ENCODE measurements at regions not wholly inside any gene's neighbourhood (a gene's known extent, or its start where the extent isn't known, plus 50 kb on each side); places are given as distances from the start of the nearest gene placed in this dataset.

DNA sequence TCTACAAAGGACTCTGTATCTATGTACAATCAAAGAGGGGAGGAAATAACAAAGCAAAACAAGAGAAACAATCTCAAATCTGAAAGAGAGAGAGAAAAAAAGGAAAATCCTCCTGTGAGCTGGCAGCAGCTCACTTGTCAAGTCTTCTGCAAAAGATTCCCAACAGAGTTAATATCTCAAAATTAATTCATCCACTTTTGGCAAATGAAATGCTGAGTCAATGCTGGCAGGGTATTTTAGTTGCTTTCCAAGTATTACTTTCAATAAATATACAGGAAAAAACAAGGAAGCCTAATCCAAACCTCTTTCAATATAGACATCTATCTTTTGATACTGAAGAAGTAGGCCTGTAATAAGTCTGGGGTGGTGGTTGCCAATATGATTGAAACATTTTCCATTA is 613.9 kb upstream of the NEGR1 start:
- Histone ChIP-seq H3K23ac (ENCODE audit: low read depth, low read length, poor library complexity) (no peak overlapping the region), H4K8ac (ENCODE audit: low read depth, low read length) (no peak overlapping the region), H3K9ac (ENCODE audit: low read depth, low read length, poor library complexity) (no peak overlapping the region), H3K14ac (ENCODE audit: low read length) (no peak overlapping the region), H3K9me3 (replicated peaks in 1 of 2; ENCODE audit: control insufficient read depth in 2 of 2, insufficient read depth in 1 of 2, low read depth in 1 of 2, low read length in 2 of 2) (peaks cover 0 to 3% of the 10 kb centered on the region in 2 donors), H2BK12ac (ENCODE audit: low read length) (no peak overlapping the region), H2AK5ac (ENCODE audit: low read depth, low read length) (no peak overlapping the region), H4K91ac (ENCODE audit: low read depth, low read length, poor library complexity) (no peak overlapping the region), H3K27me3 (ENCODE audit: control insufficient read depth in 3 of 3, insufficient read depth in 3 of 3, low read depth in 1 of 3, low read length in 3 of 3) (no peaks in the 10 kb centered on the region), H2BK15ac (ENCODE audit: low read length) (no peak overlapping the region), H3K4me2 (ENCODE audit: insufficient read depth, low read length, poor library complexity, severe bottlenecking) (no peak overlapping the region), H3K36me3 (replicated peaks in 1 of 2; ENCODE audit: control insufficient read depth in 2 of 2, insufficient read depth in 2 of 2, low read length in 2 of 2) (no peaks in the 10 kb centered on the region), H2BK5ac (ENCODE audit: low read length) (no peak overlapping the region), H3K4ac (ENCODE audit: low read length) (no peak overlapping the region), H2AFZ (ENCODE audit: low read length) (peak overlapping the region; percentile 72), H3K4me3 (ENCODE audit: low read length in 2 of 2) (no peak overlapping the region), H3K4me1 (ENCODE audit: control insufficient read depth in 2 of 2, insufficient read depth in 1 of 2, low read depth in 1 of 2, low read length in 2 of 2) (no peaks in the 10 kb centered on the region), H2BK120ac (ENCODE audit: low read depth, low read length) (no peak overlapping the region), H3K79me1 (ENCODE audit: low read depth, low read length) (no peaks in the 10 kb centered on the region), H3K18ac (ENCODE audit: low read length) (no peak overlapping the region), H3K27ac (replicated peaks; ENCODE audit: low read length) (no peak overlapping the region)
- DNase-seq (ENCODE audit: low spot score), result no peak

DNA sequence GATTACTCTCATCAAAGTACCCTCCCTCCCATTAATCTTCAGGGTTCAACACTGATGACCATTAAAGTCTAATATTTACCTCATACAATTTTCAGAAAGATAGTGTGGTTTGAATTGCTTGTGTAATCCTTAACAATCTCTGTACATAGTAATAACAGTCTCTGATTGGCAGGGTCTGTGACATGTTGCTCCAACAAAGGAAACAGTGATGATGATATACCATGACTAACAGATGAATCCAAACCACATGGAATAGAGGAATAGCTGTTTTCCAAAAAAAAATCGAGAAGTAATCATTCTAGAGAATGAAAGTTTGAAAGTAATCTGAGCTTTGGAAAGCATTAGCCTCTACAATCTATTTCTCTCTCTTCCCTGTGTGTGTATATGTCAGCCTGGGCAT is 610.1 kb upstream of the NEGR1 start:
- no peak overlapping the region for H2BK15ac ChIP-seq (ENCODE audit: low read length)
- H2AK5ac ChIP-seq (ENCODE audit: low read depth, low read length), result no peak overlapping the region
- DNase-seq (ENCODE audit: low spot score), result no peak
- H2BK12ac ChIP-seq (ENCODE audit: low read length), result no peak overlapping the region
- H3K36me3 ChIP-seq (replicated peaks in 1 of 2; ENCODE audit: control insufficient read depth in 2 of 2, insufficient read depth in 2 of 2, low read length in 2 of 2), result no peaks in the 10 kb centered on the region
- no peak overlapping the region for H3K18ac ChIP-seq (ENCODE audit: low read length)
- H4K91ac ChIP-seq (ENCODE audit: low read depth, low read length, poor library complexity), result no peak overlapping the region
- H3K4me1 ChIP-seq (ENCODE audit: control insufficient read depth in 2 of 2, insufficient read depth in 1 of 2, low read depth in 1 of 2, low read length in 2 of 2), result no peaks in the 10 kb centered on the region
- no peak overlapping the region for H3K4me3 ChIP-seq (ENCODE audit: low read length in 2 of 2)
- no peak overlapping the region for H2BK5ac ChIP-seq (ENCODE audit: low read length)
- no peak overlapping the region for H3K4me2 ChIP-seq (ENCODE audit: insufficient read depth, low read length, poor library complexity, severe bottlenecking)
- no peak overlapping the region for H3K23ac ChIP-seq (ENCODE audit: low read depth, low read length, poor library complexity)
- H3K14ac ChIP-seq (ENCODE audit: low read length), result no peak overlapping the region
- H4K8ac ChIP-seq (ENCODE audit: low read depth, low read length), result no peak overlapping the region
- no peaks in the 10 kb centered on the region for H3K79me1 ChIP-seq (ENCODE audit: low read depth, low read length)
- no peak overlapping the region for H3K4ac ChIP-seq (ENCODE audit: low read length)
- no peaks in the 10 kb centered on the region for H3K9me3 ChIP-seq (replicated peaks in 1 of 2; ENCODE audit: control insufficient read depth in 2 of 2, insufficient read depth in 1 of 2, low read depth in 1 of 2, low read length in 2 of 2)
- H3K27ac ChIP-seq (replicated peaks; ENCODE audit: low read length), result no peak overlapping the region
- peak overlapping the region; percentile 54 for H2AFZ ChIP-seq (ENCODE audit: low read length)
- no peak overlapping the region for H2BK120ac ChIP-seq (ENCODE audit: low read depth, low read length)
- H3K9ac ChIP-seq (ENCODE audit: low read depth, low read length, poor library complexity), result no peak overlapping the region
- H3K27me3 ChIP-seq (ENCODE audit: control insufficient read depth in 3 of 3, insufficient read depth in 3 of 3, low read depth in 1 of 3, low read length in 3 of 3), result no peaks in the 10 kb centered on the region
- WGBS, 2 donors (ENCODE audit: extremely low coverage in 2 of 2, insufficient read length in 2 of 2, insufficient replicate concordance in 1 of 2), result no CpG with 5 or more reads among the region's 1 CpG

DNA sequence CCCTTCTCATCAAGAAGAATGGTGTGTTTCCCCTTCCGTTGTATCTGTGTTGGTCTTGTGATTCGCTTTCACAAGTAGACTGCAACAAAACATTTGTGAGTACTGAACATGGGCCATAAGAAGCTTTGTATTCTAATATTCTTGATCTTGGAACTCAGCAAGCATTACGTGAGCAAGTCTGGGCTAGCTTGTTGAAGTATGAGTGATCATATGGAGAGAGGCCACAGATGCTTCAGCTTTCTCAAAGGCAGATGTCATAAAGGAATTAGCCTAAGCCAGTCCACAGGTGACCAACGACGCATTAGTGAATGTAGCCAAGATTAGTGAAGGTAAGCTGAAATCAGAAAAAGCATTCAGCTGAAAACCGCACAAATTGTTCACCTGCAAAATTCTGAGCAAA is 609.6 kb upstream of the NEGR1 start:
- Histone ChIP-seq H2BK12ac (ENCODE audit: low read length) (no peak overlapping the region), H3K9ac (ENCODE audit: low read depth, low read length, poor library complexity) (no peak overlapping the region), H3K79me1 (ENCODE audit: low read depth, low read length) (no peaks in the 10 kb centered on the region), H3K14ac (ENCODE audit: low read length) (no peak overlapping the region), H2BK5ac (ENCODE audit: low read length) (no peak overlapping the region), H3K23ac (ENCODE audit: low read depth, low read length, poor library complexity) (no peak overlapping the region), H3K4me3 (ENCODE audit: low read length in 2 of 2) (no peak overlapping the region), H2AK5ac (ENCODE audit: low read depth, low read length) (no peak overlapping the region), H3K4ac (ENCODE audit: low read length) (no peak overlapping the region), H3K4me1 (ENCODE audit: control insufficient read depth in 2 of 2, insufficient read depth in 1 of 2, low read depth in 1 of 2, low read length in 2 of 2) (no peaks in the 10 kb centered on the region), H2AFZ (ENCODE audit: low read length) (peak overlapping the region; percentile 54), H4K91ac (ENCODE audit: low read depth, low read length, poor library complexity) (no peak overlapping the region), H4K8ac (ENCODE audit: low read depth, low read length) (no peak overlapping the region), H3K27ac (replicated peaks; ENCODE audit: low read length) (no peak overlapping the region), H3K18ac (ENCODE audit: low read length) (no peak overlapping the region), H2BK15ac (ENCODE audit: low read length) (no peak overlapping the region), H3K27me3 (ENCODE audit: control insufficient read depth in 3 of 3, insufficient read depth in 3 of 3, low read depth in 1 of 3, low read length in 3 of 3) (no peaks in the 10 kb centered on the region), H3K4me2 (ENCODE audit: insufficient read depth, low read length, poor library complexity, severe bottlenecking) (no peak overlapping the region), H2BK120ac (ENCODE audit: low read depth, low read length) (no peak overlapping the region), H3K36me3 (replicated peaks in 1 of 2; ENCODE audit: control insufficient read depth in 2 of 2, insufficient read depth in 2 of 2, low read length in 2 of 2) (no peaks in the 10 kb centered on the region), H3K9me3 (replicated peaks in 1 of 2; ENCODE audit: control insufficient read depth in 2 of 2, insufficient read depth in 1 of 2, low read depth in 1 of 2, low read length in 2 of 2) (no peaks in the 10 kb centered on the region)
- DNase-seq (ENCODE audit: low spot score), result no peak
- WGBS, 2 donors (ENCODE audit: extremely low coverage in 2 of 2, insufficient read length in 2 of 2, insufficient replicate concordance in 1 of 2), result no CpG with 5 or more reads among the region's 6 CpGs

DNA sequence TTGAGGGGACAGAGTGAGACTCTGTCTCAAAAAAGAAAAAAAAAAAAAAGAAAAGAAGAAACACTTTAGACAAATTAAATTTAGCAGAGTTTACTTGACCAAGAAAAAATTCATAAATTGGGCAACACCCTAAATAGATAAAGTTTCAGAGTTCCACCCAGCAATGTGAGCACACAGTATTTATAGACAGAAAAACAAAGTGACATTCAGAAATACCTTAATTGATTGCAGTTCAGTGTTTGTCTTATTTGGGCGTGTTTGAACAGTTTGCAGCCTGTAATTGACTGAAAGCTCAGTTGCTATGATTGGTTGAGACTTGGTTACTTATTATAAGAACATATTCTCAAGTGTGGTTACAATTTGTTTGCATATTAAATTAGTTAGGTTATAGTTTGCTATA is 603.5 kb upstream of the NEGR1 start:
- Histone ChIP-seq H3K4me2 (ENCODE audit: insufficient read depth, low read length, poor library complexity, severe bottlenecking) (no peak overlapping the region), H3K23ac (ENCODE audit: low read depth, low read length, poor library complexity) (no peak overlapping the region), H3K79me1 (ENCODE audit: low read depth, low read length) (no peaks in the 10 kb centered on the region), H2AK5ac (ENCODE audit: low read depth, low read length) (no peak overlapping the region), H3K4me3 (ENCODE audit: low read length in 2 of 2) (no peak overlapping the region), H2BK15ac (ENCODE audit: low read length) (no peak overlapping the region), H3K36me3 (replicated peaks in 1 of 2; ENCODE audit: control insufficient read depth in 2 of 2, insufficient read depth in 2 of 2, low read length in 2 of 2) (no peaks in the 10 kb centered on the region), H3K14ac (ENCODE audit: low read length) (no peak overlapping the region), H4K91ac (ENCODE audit: low read depth, low read length, poor library complexity) (no peak overlapping the region), H3K4me1 (ENCODE audit: control insufficient read depth in 2 of 2, insufficient read depth in 1 of 2, low read depth in 1 of 2, low read length in 2 of 2) (no peaks in the 10 kb centered on the region), H3K9me3 (replicated peaks in 1 of 2; ENCODE audit: control insufficient read depth in 2 of 2, insufficient read depth in 1 of 2, low read depth in 1 of 2, low read length in 2 of 2) (no peaks in the 10 kb centered on the region), H2BK120ac (ENCODE audit: low read depth, low read length) (no peak overlapping the region), H3K18ac (ENCODE audit: low read length) (no peak overlapping the region), H3K9ac (ENCODE audit: low read depth, low read length, poor library complexity) (no peak overlapping the region), H3K4ac (ENCODE audit: low read length) (no peak overlapping the region), H4K8ac (ENCODE audit: low read depth, low read length) (no peak overlapping the region), H3K27me3 (ENCODE audit: control insufficient read depth in 3 of 3, insufficient read depth in 3 of 3, low read depth in 1 of 3, low read length in 3 of 3) (no peaks in the 10 kb centered on the region), H2AFZ (ENCODE audit: low read length) (no peak overlapping the region), H2BK12ac (ENCODE audit: low read length) (no peak overlapping the region), H2BK5ac (ENCODE audit: low read length) (no peak overlapping the region), H3K27ac (replicated peaks; ENCODE audit: low read length) (no peak overlapping the region)
- no CpG with 5 or more reads among the region's 1 CpG for WGBS, 2 donors (ENCODE audit: extremely low coverage in 2 of 2, insufficient read length in 2 of 2, insufficient replicate concordance in 1 of 2)
- DNase-seq (ENCODE audit: low spot score), result no peak
